ENCODE measurements at regions not wholly inside any gene's neighbourhood (a gene's known extent, or its start where the extent isn't known, plus 50 kb on each side); places are given as distances from the start of the nearest gene placed in this dataset.

DNA sequence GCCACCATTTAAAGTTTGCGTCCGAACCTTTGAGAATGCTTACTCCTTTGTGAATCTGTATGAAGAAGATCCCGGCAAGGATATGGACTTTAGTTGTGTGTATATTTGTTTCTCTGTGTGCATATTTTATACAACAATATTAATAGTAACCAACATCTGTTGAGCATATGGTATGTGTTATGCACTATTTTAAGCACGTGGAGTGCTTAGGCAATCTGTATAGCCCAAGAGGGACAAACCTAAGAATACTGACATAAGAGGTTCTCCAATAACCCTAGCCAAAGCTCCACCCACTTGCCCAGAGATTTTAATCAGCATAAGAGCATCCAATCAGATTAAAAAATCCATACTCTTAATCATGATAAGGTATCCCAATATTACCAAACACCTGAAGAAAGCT is 92.7 kb downstream of the MAB21L3 start:
- intact Hi-C loops (cut with DNase I; ENCODE audit: low total_unique reads) = no loop called here

DNA sequence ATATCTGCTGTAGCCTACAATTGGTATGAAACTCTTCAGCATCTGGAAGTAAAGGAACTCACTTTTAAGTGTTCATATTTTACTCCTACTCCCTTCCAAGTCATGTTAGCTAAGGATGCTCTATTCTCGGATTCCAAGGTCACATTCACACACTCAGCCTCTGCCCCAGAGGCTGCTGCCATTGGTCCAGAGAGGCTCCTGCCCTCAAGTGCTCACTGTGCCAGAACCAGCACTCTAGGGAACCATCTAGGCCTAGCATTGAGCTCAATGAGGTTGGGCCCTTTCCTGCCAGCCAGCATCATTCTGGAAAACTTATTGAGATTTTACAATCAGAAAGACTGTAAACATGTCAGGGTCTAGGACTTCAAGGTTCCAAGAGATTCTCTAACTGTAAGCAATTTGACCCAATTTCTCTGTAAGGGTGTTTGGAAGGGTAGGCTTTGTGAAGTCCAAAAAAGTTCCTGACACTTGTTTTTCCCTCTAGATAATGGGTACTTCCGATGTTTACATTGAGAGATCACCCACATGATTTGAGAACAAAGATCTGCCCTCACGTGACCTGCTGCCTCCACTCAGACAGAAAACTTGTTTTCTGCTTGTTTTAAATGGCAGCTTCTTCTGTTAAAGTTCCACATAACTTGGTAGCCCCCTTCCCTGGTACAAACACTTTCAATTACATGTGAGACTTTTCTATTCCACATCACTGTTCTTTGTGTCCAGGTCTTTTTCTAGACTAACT is 94.9 kb downstream of the MAB21L3 start:
- Histone ChIP-seq H3K9me3 (no peaks in the 10 kb centered on the region), H3K4me1 (no peaks in the 10 kb centered on the region), H3K27ac (no peak overlapping the region), H3K27me3 (no peaks in the 10 kb centered on the region), H3K36me3 (no peaks in the 10 kb centered on the region), H3K4me3 (no peak overlapping the region)
- intact Hi-C loops (cut with DNase I; ENCODE audit: low total_unique reads) = no loop called here
- DNase-seq = no peak
- TF ChIP-seq EP300 (IDR thresholded peaks at IDR 0.05) = no peak
- no peak for TF ChIP-seq POLR2A (IDR thresholded peaks at IDR 0.05)
- TF ChIP-seq POLR2AphosphoS5 (IDR thresholded peaks at IDR 0.05) = no peak
- TF ChIP-seq, protein P1, sequence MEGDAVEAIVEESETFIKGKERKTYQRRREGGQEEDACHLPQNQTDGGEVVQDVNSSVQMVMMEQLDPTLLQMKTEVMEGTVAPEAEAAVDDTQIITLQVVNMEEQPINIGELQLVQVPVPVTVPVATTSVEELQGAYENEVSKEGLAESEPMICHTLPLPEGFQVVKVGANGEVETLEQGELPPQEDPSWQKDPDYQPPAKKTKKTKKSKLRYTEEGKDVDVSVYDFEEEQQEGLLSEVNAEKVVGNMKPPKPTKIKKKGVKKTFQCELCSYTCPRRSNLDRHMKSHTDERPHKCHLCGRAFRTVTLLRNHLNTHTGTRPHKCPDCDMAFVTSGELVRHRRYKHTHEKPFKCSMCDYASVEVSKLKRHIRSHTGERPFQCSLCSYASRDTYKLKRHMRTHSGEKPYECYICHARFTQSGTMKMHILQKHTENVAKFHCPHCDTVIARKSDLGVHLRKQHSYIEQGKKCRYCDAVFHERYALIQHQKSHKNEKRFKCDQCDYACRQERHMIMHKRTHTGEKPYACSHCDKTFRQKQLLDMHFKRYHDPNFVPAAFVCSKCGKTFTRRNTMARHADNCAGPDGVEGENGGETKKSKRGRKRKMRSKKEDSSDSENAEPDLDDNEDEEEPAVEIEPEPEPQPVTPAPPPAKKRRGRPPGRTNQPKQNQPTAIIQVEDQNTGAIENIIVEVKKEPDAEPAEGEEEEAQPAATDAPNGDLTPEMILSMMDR (IDR thresholded peaks at IDR 0.05) = no peak
- WGBS, 5 donors = 79 to 92% (median 90%) methylated on average over 3 of the region's 3 CpGs

More for the DNA sequence above, 92.7 kb downstream of the MAB21L3 start:
- H3K4me1 ChIP-seq = no peaks in the 10 kb centered on the region
- no peaks in the 10 kb centered on the region for H3K36me3 ChIP-seq
- TF ChIP-seq EP300 (IDR thresholded peaks at IDR 0.05) (no peak), POLR2AphosphoS5 (IDR thresholded peaks at IDR 0.05) (no peak), POLR2A (IDR thresholded peaks at IDR 0.05) (no peak)
- TF ChIP-seq, protein P1 (IDR thresholded peaks at IDR 0.05) = no peak
- DNase-seq = no peak
- no peak overlapping the region for H3K4me3 ChIP-seq
- 72 to 86% (median 85%) methylated on average over 4 of the region's 4 CpGs for WGBS, 5 donors
- H3K9me3 ChIP-seq = no peaks in the 10 kb centered on the region
- H3K27me3 ChIP-seq = no peaks in the 10 kb centered on the region
- H3K27ac ChIP-seq = no peak overlapping the region

DNA sequence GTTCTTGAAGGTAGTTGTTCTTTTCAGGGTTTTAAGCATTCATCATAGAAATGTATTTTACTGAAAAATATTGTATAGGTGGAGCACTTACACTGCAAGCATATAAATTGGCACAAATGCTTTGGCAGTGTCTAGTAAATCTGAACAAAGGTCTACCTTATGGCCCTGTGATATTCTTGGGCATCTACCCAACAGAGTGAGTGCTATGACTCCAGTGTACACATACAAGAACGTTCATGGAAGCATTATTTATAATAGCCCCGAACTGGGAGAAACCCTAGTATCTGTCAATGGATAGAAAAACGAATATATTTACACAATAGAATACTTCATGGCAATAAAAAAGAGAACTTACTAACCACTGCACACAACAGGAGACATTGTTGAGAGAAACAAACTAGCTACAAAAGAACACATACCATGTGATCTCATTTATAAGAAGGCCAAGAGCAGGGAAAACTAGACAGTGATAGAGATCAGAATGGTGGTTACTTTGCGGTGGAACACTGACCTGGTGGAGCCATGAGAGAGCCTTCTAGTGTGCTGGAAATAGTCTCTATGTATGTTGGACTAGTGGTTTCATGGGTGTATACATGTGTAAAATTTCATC is 96.0 kb downstream of the MAB21L3 start:
- DNase-seq = no peak
- no peaks in the 10 kb centered on the region for H3K4me1 ChIP-seq
- H3K4me3 ChIP-seq = no peak overlapping the region
- H3K27me3 ChIP-seq = no peaks in the 10 kb centered on the region
- 34 to 51% (median 49%) methylated on average over 4 of the region's 4 CpGs for WGBS, 5 donors
- peaks cover 0 to 2% (median 0%) of the 10 kb centered on the region in 4 donors for H3K9me3 ChIP-seq
- TF ChIP-seq, protein P1 (IDR thresholded peaks at IDR 0.05) = no peak
- TF ChIP-seq POLR2AphosphoS5 (IDR thresholded peaks at IDR 0.05) (no peak), EP300 (IDR thresholded peaks at IDR 0.05) (no peak), POLR2A (IDR thresholded peaks at IDR 0.05) (no peak)
- H3K36me3 ChIP-seq = no peaks in the 10 kb centered on the region
- intact Hi-C loops (cut with DNase I; ENCODE audit: low total_unique reads) = no loop called here
- no peak overlapping the region for H3K27ac ChIP-seq

DNA sequence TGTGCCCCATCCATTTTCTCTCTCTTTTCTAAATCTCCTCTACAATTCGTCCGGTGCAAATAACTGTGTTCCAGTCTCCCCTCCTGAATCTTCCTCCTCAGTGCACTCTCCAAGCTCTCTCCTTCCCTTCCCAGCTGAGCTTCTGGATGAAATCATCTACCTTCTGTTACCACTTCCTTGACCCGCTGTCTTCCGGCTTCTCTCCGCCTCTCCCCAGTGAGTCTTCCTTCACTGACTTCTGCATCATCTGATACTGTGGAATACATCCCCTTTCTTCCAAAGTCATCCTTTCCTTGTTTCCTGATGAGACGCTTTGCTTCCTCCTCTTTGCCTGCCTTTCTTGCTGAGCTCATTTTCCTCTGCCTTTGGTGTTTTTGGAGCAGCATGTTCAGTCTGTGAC is 96.9 kb downstream of the MAB21L3 start:
- Histone ChIP-seq H3K4me3 (no peak overlapping the region), H3K4me1 (no peaks in the 10 kb centered on the region), H3K9me3 (peaks cover 0 to 9% (median 4%) of the 10 kb centered on the region in 4 donors), H3K27me3 (no peaks in the 10 kb centered on the region), H3K36me3 (no peaks in the 10 kb centered on the region), H3K27ac (no peak overlapping the region)
- WGBS, 5 donors = 88 to 98% (median 92%) methylated on average over 6 of the region's 6 CpGs
- TF ChIP-seq POLR2AphosphoS5 (IDR thresholded peaks at IDR 0.05) (no peak), POLR2A (IDR thresholded peaks at IDR 0.05) (no peak), EP300 (IDR thresholded peaks at IDR 0.05) (no peak)
- TF ChIP-seq, protein P1 (IDR thresholded peaks at IDR 0.05) = no peak
- DNase-seq = no peak
- intact Hi-C loops (cut with DNase I; ENCODE audit: low total_unique reads) = no loop called here
